Body of pancreas (tissue), 4 donors: ENCODE measurements at regions not wholly inside any gene's neighbourhood (a gene's known extent, or its start where the extent isn't known, plus 50 kb on each side); places are given as distances from the start of the nearest gene placed in this dataset.

Experiments
- CTCF ChIP-seq, 7 experiments: fragments of 450-650 bp in 4 of 7; fragments of 200-600 bp in 3 of 7; sonication (generic) in 3 of 7; IDR thresholded peaks; one replicate each; pipeline ENCODE4 v1.5.1; 2016 to 2019; ENCODE audit warnings: antibody characterized with exemption in 7 of 7
- POLR2A ChIP-seq, 3 donors: fragments of 450-650 bp; IDR thresholded peaks; one replicate each; pipeline ENCODE4 v1.6.1; 2016; ENCODE audit warnings: antibody characterized with exemption in 3 of 3, mild to moderate bottlenecking in 2 of 3

DNA sequence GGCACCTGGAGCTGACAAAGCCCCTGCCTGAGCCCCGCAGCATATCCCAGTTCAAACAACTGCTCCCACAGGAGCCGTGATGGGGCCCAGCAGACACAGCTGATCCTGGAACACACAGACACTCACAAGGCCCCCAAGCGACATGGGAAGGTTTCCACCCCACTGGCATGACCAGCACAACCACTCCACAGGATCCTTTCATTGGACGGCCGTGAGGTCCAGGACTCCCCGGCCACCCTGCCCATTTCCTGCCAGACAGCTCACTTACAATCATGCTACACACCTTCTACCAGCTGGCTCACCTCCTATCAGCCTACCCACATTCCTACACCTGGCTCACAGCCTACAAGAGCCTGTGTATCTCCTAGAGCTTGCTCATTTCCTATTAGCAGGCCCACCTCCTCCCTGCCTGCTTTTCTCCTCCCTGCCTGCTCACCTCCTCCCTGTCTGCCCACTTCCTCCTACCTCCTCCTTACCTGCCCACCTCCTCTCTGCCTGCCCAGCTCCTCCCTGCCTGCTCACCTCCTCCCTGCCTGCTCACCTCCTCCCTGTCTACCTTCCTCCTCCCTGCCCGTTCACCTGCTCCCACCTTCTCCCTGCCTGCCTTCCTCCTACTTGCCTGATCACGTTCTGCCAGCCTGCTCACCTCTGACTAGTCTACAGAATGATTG, 73.9 kb downstream of the MATN1 start:
- peak in 1 of 3 donors; percentile 30 for TF ChIP-seq POLR2A (IDR thresholded peaks at IDR 0.05)
- TF ChIP-seq CTCF (IDR thresholded peaks at IDR 0.05), result no peak
